Right renal cortex interstitium (tissue), 3 donors: ENCODE measurements at regions not wholly inside any gene's neighbourhood (a gene's known extent, or its start where the extent isn't known, plus 50 kb on each side); places are given as distances from the start of the nearest gene placed in this dataset.
"Not testable (repeated sequence)": the region's sequence is repeated elsewhere in the genome, so short reads cannot be mapped to it uniquely, and the experiment has no call there.

Experiments
- DNase-seq, 3 donors: peaks; one replicate each; pipeline ENCODE4 v3.0.0-alpha.2; 2013; ENCODE audit warnings: low read depth in 3 of 3, low spot score in 2 of 3

- DNase-seq: no peak
Measured at GRCh38 chr10:20616918-20617810, 279.9 kb downstream of the NEBL start.

DNA sequence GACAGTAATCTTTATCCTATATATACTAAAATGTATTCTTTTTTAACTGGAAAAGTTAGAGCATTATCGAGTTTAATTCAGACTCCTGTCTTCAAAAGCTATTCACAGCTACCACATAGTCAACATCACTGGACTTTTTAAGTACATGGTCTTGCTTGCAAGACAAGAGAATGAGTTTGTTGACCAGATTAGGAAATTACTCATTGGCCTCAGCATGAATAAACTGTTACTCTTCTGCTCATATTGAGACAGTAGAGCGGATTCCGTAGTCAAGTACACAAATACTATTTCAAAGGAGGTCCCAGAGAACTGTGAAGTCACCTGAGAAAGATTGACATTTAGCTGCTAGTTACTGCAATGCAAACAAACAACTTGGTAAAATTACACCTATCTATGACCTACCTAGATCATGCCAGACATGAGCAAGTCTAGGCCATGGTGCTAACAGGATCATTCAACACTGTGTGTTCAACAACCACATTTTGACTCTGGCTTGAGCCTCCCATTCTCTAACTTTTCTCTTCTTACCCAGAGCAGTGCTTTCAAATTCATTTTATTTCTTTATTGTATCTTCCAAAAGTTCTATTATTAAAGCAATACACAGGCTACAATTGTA is 280.9 kb downstream of the NEBL start:
- DNase-seq: no peak

- DNase-seq: no peak
Measured at GRCh38 chr10:20615395-20615794, 281.7 kb downstream of the NEBL start.

GRCh38 chr10:20614911-20615310 is 282.2 kb downstream of the NEBL start:
- DNase-seq: no peak

- no peak for DNase-seq
Measured at GRCh38 chr10:20608503-20608902, 288.6 kb downstream of the NEBL start.

- no peak for DNase-seq
Measured at GRCh38 chr10:20606985-20607384, 290.1 kb downstream of the NEBL start.

DNA sequence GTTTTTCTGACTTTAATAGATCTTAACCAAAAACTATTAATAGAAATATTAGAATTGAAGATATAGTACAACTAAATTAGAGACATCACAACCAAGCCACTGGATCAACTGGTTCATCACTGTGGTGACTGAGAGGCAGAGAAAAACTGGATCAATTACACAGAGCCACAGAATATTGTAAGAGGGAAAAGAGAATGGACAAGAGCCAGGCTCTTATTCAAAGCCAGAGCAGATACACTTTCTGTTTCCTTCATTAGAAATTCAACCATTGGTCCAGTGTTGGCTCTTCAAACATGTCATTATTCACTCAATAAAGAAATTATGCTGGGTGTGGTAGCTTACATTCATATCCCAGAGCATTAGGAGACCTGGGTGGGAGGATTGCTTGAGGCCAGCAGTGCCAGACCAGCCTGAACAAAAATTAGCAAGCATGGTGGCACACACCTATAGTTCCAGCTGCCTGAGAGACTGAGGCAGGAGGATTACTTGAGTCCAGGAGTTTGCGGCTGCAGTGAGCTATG is 295.1 kb downstream of the NEBL start:
- no peak for DNase-seq

- no peak for DNase-seq
Measured at GRCh38 chr10:20598590-20598989, 298.5 kb downstream of the NEBL start.

GRCh38 chr10:20596911-20597310 is 300.2 kb downstream of the NEBL start:
- no peak for DNase-seq

GRCh38 chr10:20596065-20596755 is 300.9 kb downstream of the NEBL start:
- no peak for DNase-seq

DNA sequence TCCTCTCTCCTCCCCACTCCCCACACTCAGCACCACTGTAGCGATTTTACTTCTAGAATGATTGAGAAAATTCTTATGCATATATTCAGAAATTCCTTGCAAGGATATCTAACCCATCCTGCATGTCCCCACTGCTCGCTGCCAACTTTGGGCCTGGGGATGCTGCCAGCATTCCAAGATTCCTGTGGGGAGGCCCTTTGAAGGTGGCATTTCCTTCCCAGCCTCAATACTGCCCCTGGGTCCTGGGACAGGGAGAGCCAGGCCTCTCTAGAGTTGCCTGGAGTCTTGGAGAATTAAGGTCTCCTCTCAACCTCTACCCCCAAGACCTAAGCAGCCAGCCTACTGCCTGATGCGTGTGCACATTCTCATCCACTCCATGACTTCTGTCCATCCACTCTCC is 303.5 kb downstream of the NEBL start:
- DNase-seq: no peak

GRCh38 chr10:20582041-20582440 is 315.1 kb downstream of the NEBL start:
- DNase-seq: no peak

GRCh38 chr10:20573924-20574323 is 323.2 kb downstream of the NEBL start:
- DNase-seq: no peak

GRCh38 chr10:20555990-20556389 is 341.1 kb downstream of the NEBL start:
- not testable (repeated sequence) for DNase-seq

GRCh38 chr10:20552382-20552781 is 344.7 kb downstream of the NEBL start:
- no peak for DNase-seq

GRCh38 chr10:20551761-20552160 is 345.4 kb downstream of the NEBL start:
- no peak for DNase-seq

DNA sequence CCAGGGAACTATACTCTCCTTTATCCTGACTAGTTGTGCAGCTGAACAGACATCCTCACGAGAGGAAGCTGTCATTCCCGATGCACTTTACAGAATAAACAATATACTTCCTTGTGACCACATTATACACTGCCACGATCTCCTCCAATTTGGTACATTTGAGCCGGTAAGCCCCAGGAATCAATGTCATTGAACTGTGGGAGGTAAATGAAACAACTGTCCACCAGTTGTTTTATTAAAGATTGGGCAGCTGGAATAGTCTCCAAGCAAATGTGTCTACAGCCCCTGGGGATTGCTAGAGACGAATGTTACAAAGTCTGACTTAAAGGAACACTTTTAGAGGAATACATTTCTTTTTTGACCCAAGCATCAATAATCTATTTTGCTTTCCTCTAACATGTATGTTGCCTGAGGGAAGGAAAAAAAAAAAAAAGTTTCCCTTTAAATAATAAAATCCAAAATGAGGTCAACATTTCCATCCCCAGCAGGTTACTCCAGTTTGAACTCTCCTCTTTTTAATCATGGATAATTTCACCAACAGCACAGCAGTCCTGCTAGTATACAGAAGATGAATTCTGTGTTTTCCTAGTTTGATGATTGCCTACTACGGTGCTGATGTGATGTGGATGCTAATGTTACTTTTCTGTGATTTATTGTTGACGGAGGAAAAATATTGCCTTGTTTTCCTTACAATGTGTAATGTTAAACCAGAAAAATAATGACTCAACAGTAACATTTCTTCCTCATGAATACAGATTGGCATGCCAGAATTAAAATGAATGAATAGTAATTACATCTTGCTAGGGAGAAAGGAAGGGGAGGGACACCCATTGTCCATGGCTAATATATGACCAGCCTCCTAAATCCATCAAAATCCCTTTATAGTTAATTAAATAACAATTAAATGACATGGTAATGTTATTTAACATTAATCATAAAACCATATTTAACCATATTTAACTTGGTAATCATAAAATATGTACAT is 360.9 kb downstream of the NEBL start:
- DNase-seq: no peak

- DNase-seq: not testable (repeated sequence)
Measured at GRCh38 chr10:20531241-20531883, 365.7 kb downstream of the NEBL start.

DNA sequence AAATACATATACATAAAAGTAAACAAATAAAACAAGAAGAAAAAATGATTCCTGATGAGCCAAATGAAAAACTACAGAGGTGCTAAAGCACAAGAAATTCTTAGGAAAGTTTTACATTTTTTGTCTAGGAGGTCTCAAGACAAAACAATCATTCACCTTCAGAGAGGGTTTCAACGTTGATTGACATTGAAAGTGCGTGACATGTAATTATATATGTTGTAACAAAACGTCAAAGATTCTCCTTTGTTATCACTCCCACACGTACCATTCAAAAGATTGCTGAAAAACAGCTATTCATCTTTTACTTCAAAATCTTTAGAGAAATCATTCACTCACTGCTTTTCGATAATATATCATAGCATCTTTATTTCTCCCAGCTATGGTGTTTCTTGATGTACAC is 375.9 kb downstream of the NEBL start:
- DNase-seq: no peak

DNA sequence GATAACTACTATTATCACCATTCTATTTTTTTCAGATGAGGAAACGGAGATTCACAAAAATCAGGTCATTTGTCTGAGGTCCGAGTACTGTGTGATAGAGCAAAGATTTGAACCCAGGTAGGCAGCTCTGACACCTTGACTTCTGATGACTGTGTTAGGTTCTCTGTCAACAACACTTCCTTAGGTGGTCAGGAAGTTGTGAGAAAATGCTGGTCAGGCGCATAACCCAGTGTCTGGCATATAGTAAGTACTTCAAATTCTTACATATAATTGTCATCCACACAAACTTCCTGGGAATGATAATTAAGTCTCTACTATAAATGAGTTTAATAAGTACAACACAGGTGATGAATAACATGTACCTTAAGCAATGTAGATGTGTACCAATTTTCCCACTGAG is 381.5 kb downstream of the NEBL start:
- no peak for DNase-seq
